Iris pigment epithelial cell (primary cell): ENCODE measurements at regions not wholly inside any gene's neighbourhood (a gene's known extent, or its start where the extent isn't known, plus 50 kb on each side); places are given as distances from the start of the nearest gene placed in this dataset.

Experiments
- DNase-seq: peaks from one replicate; pipeline ENCODE4 v3.0.0-alpha.2; 2011; ENCODE audit warnings: low read depth

- DNase-seq = no peak
Observed at GRCh38 chrX:107560980-107561379, 67.3 kb upstream of the PRPS1 start.

GRCh38 chrX:107561468-107562215 is 66.7 kb upstream of the PRPS1 start:
- peak; percentile 44 for DNase-seq

DNA sequence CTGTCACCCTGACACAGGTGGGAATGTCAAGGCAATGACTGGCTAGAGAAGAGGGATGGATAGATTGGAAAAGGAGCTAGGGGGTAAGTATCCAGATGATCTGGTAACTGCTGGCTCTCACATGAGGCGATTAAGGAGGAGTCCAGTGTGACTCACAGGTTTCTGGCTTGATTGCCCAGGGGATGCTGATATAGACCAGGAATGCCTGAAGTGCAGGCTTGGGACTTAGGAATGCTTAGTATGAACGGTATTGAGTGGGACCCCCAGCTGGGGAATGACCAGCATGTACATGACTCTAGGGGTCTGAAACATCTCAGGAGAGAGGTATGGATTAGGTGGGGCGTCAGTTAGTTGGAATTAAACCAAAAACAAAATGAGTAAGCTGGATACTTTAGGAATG is 65.8 kb upstream of the PRPS1 start:
- DNase-seq = peak; percentile 77

DNA sequence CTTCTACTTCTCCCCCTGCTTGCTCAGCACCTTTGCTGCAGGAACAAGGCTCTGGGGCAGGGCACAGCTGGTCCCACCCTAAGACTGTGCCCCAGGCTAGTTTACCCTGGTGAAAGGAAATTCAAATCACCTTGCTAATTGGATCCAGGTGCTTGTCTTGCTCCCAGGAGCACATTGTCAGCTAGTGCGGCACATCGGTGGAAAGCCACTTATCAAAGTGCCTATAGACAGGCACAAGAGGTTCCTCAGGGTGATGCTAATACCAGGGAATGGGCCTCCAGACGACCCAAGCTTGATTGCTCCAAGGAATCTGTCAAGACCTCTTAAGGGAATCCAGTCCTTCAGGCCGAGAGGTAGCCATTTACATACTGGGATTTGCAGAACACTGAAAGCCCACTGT is 64.5 kb upstream of the PRPS1 start:
- no peak for DNase-seq

DNA sequence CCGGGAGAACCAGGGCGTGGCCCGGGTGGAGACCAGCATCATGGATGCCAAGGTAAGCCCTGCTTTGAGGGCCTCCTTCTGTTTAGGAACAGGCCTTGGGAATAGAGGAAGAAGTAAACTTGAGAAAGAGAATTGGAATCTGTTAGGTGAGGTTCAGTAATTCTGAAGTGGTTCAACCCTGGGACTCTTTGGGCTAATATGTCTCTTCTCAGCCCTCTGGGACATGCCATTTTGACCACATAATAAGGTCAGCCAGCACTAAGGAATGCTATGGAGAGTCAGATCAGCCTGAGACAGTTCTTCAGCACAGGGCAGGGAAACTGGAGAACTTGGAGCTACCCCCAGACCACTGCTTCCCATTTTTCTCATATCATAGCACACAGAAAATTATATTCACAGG is 63.3 kb upstream of the PRPS1 start:
- no peak for DNase-seq

DNA sequence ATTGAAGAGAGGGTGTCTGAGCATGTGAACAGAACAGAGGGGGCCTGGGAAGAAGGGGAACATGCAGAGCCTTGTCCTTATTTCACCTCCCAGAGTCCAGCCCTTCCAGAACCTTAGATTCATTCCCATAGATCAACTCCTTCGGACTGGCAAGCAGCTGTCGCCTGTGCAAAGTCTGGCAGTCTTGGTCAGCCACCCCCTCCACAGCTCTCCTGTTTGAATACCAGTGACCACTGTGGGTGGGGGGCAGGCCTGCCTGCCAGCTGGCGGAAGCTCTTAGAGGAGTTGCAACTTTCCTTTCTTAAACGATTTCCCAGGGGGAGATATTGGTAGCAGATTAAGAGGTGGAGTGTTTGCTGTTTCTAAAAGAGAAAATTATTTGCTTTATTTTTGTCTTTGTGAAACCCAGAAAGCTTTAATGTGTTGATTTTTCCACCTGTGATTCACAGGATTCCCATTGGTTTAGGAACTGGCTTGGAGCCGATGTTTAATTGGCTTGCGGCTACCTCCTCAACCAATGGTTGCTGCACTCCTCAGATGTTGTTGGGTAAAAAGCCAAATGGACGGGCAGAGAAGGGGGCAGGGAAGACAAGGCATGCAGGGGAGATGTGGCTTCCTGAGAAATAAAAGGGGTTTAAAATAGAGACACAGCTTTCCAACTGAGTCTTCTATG is 62.2 kb upstream of the PRPS1 start:
- peak; percentile 84 for DNase-seq

- DNase-seq = peak; percentile 37
Observed at GRCh38 chrX:107566604-107567262, 61.6 kb upstream of the PRPS1 start.

- no peak for DNase-seq
Observed at GRCh38 chrX:107567370-107567769, 60.9 kb upstream of the PRPS1 start.

- DNase-seq = peak; percentile 94
Observed at GRCh38 chrX:107571296-107571998, 56.9 kb upstream of the PRPS1 start.

GRCh38 chrX:107573016-107573415 is 55.3 kb upstream of the PRPS1 start:
- no peak for DNase-seq

DNA sequence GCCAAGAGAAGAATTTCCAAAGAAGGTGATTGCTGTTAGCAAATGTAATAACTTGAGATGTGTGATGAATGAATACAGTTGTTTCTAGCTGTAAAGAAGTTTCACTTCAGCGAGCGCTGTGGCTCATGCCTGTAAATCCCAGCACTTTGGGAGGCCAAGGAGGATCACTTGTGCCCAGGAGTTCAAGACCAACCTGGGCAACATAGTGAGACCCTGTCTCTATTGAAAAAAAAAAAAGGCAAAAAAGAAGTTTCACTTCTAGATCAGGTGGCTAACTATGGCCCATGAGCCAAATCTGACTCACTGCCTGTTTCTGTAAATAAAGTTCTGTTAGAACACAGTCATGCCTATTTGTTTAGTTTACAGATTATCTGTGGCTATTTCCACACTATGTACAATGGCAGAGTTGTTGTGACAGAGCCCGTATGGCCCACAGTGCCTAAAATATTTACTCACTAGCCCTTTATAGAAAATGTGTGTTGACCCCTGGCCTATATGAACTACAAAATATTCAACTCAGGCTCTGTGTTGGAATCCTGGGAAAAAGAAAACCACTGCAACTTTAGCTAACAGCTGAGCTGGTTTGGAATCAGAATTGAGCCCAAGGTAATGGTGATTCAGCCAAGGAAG is 54.1 kb upstream of the PRPS1 start:
- DNase-seq = peak; percentile 79

DNA sequence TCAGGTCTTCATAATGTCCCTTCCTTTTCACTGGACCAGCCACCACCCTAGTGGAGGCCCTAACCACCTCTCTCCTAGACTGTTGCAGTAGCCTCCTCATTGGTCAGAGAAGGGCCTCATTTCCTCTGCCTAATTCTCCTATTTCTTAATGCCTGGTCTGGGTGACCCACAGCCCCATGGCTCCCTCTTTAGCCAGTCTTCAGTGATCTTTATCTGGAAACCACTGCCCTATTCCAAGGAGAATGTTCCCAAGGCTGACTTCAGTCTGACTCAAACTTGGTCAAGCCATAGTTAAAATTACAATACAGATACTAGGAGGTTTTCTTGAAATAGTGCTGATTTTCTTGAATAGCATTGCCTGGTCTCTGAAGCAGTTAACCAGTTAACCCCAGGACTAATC is 53.6 kb upstream of the PRPS1 start:
- peak; percentile 59 for DNase-seq

DNA sequence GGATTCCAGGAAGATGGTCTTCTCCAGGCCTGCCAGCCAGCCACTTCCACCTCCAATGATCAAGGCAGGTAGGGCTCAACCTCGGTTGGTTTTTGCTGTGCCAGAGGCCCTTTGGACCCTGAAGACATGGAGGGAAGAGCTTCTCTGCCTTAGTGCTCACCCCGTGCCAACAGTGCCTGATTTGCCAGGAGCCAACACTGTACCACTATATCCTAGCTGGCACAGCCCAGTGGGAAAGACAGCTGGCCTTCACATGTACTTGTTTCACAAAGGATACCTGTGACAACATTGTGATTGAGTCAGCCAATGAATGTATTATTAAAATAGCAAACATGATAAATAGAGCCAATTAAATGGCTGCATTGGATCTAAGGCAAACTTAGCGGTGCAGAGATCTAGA is 51.9 kb upstream of the PRPS1 start:
- DNase-seq = no peak

- no peak for DNase-seq
Observed at GRCh38 chrX:107576841-107577240, 51.5 kb upstream of the PRPS1 start.

GRCh38 chrX:107577933-107578332 is 50.4 kb upstream of the PRPS1 start:
- DNase-seq = no peak
